HCT116 (cell line): ENCODE measurements at regions not wholly inside any gene's neighbourhood (a gene's known extent, or its start where the extent isn't known, plus 50 kb on each side); places are given as distances from the start of the nearest gene placed in this dataset.

ENCODE experiments used
- ATAC-seq: fragments of 200-7000 bp; cut with Tn5 transposase; 2 replicates; pipeline ENCODE4 v1.9.1; 2020; ENCODE audit warnings: mild to moderate bottlenecking, moderate library complexity
- BruUV-seq: library from RNA; stranded (reverse); fragments of 400-500 nt; replicated peaks from 2 replicates; lab custom pipeline; 2021; lab: Mats Ljungman, UMichigan
- CTCF ChIA-PET: fragments of 300-600 bp; sonication (Branson Sonifier 250); formaldehyde crosslinking; loops from one replicate; lab custom pipeline; 2021; ENCODE audit warnings: antibody characterized with exemption; lab: Charles Lee
- POLR2A ChIA-PET: fragments of 300-600, 350-600 bp; sonication (Branson Sonifier 250); formaldehyde crosslinking; loops from one replicate; lab custom pipeline; 2021; ENCODE audit warnings: antibody characterized with exemption; lab: Charles Lee
- RAD21 ChIA-PET, 2 experiments: fragments of 300-600 bp; sonication (Branson Sonifier 250); formaldehyde crosslinking; loops; one replicate each; lab custom pipeline; 2023; ENCODE audit warnings: low total read pairs in 2 of 2; ENCODE audit not compliant: uncharacterized antibody in 2 of 2, unreplicated experiment in 2 of 2, low non-redundant PET in 1 of 2; lab: Charles Lee
- DNase-seq: peaks from one replicate; pipeline ENCODE4 v3.0.0-alpha.2; 2010; ENCODE audit warnings: low read depth, low spot score
- H2AFZ ChIP-seq: fragments of 200-600 bp; shearing (Covaris generic), sonication (generic); 2 replicates; pipeline ENCODE4 v1.6.1; 2017; ENCODE audit warnings: low read depth, mixed run types, mixed read lengths, antibody characterized with exemption, low read length; ENCODE audit not compliant: poor library complexity, severe bottlenecking
- H3K27ac ChIP-seq: 2 replicates; pipeline ENCODE4 v1.5.1; 2012; ENCODE audit warnings: low read depth, low read length
- H3K27me3 ChIP-seq: fragments of 200-600 bp; sonication (generic); 2 replicates; pipeline ENCODE4 v1.6.1; 2016; ENCODE audit warnings: mixed run types, low read length, mixed read lengths; ENCODE audit not compliant: insufficient read depth
- H3K36me3 ChIP-seq, 2 experiments: fragments of 200-500 bp in 1 of 2; fragments of 200-600 bp in 1 of 2; sonication (Bioruptor generic) in 1 of 2; sonication (generic) in 1 of 2; 2 replicates each; pipeline versions ENCODE4 v1.5.1 to v1.6.1; 2014 to 2016; ENCODE audit warnings: low read length in 2 of 2, inconsistent platforms in 1 of 2, mixed read lengths in 1 of 2, mixed run types in 1 of 2; ENCODE audit not compliant: insufficient read depth in 2 of 2, control insufficient read depth in 1 of 2
- H3K4me1 ChIP-seq, 2 experiments: fragments of 200-600 bp in 1 of 2; sonication (generic) in 1 of 2; 2 replicates each; pipeline versions ENCODE4 v1.5.1 to v1.6.1; 2012 to 2017; ENCODE audit warnings: low read length in 2 of 2, inconsistent platforms in 1 of 2, mild to moderate bottlenecking in 1 of 2, mixed read lengths in 1 of 2, mixed run types in 1 of 2, moderate library complexity in 1 of 2; ENCODE audit not compliant: insufficient read depth in 2 of 2, control insufficient read depth in 1 of 2
- H3K4me2 ChIP-seq: fragments of 200-600 bp; sonication (generic); 2 replicates; pipeline ENCODE4 v1.6.1; 2017; ENCODE audit warnings: mixed run types, low read length, mixed read lengths
- H3K4me3 ChIP-seq, 2 experiments: fragments of 200-600 bp in 1 of 2; sonication (generic) in 1 of 2; replicated peaks in 1 of 2; 2 replicates each; pipeline ENCODE4 v1.5.1; 2011 to 2016; ENCODE audit warnings: low read length in 2 of 2, control low read depth in 1 of 2, low read depth in 1 of 2, mild to moderate bottlenecking in 1 of 2, mixed read lengths in 1 of 2, mixed run types in 1 of 2
- H3K79me2 ChIP-seq: fragments of 200-600 bp; sonication (generic); 2 replicates; pipeline ENCODE4 v1.6.1; 2017; ENCODE audit warnings: mild to moderate bottlenecking, mixed run types, low read length, moderate library complexity, mixed read lengths; ENCODE audit not compliant: insufficient read depth
- H3K9ac ChIP-seq: fragments of 200-600 bp; sonication (generic); 2 replicates; pipeline ENCODE4 v1.6.1; 2016; ENCODE audit warnings: low read length, mixed read lengths
- H3K9me2 ChIP-seq: fragments of 200-600 bp; sonication (generic), shearing (Covaris generic); 2 replicates; pipeline ENCODE4 v1.6.1; 2017; ENCODE audit warnings: mixed run types, mild to moderate bottlenecking, moderate library complexity; ENCODE audit not compliant: insufficient read depth
- H3K9me3 ChIP-seq, 2 experiments: fragments of 200-500 bp in 1 of 2; fragments of 200-600 bp in 1 of 2; sonication (Bioruptor generic) in 1 of 2; sonication (generic) in 1 of 2; 2 replicates each; pipeline ENCODE4 v1.6.1; 2014 to 2017; ENCODE audit warnings: low read length in 2 of 2, mixed read lengths in 2 of 2, inconsistent platforms in 1 of 2, low read depth in 1 of 2, mild to moderate bottlenecking in 1 of 2, mixed run types in 1 of 2, moderate library complexity in 1 of 2; ENCODE audit not compliant: control insufficient read depth in 1 of 2, insufficient read depth in 1 of 2
- H4K20me1 ChIP-seq: fragments of 200-600 bp; sonication (generic), shearing (Covaris generic); 2 replicates; pipeline ENCODE4 v1.6.1; 2017; ENCODE audit warnings: mixed run types, mild to moderate bottlenecking, moderate library complexity; ENCODE audit not compliant: insufficient read depth
- CBX3 ChIP-seq: IDR thresholded peaks from 2 replicates; pipeline ENCODE4 v1.6.1; 2012; ENCODE audit warnings: low read depth
- EGR1 ChIP-seq: IDR thresholded peaks from 2 replicates; pipeline ENCODE4 v1.6.1; 2012; ENCODE audit warnings: low read depth
- ELF1 ChIP-seq: IDR thresholded peaks from 2 replicates; pipeline ENCODE4 v1.6.1; 2012; ENCODE audit warnings: low read depth, borderline replicate concordance
- POLR2A ChIP-seq: IDR thresholded peaks from 2 replicates; pipeline ENCODE4 v1.7.0; 2011; ENCODE audit warnings: borderline replicate concordance; ENCODE audit not compliant: insufficient read depth, insufficient read length; ENCODE audit errors: extremely low read depth
- POLR2AphosphoS5 ChIP-seq: IDR thresholded peaks from 2 replicates; pipeline ENCODE4 v1.6.1; 2011; ENCODE audit warnings: mild to moderate bottlenecking, low read depth, low read length, moderate library complexity
- SIN3A ChIP-seq: IDR thresholded peaks from 2 replicates; pipeline ENCODE4 v1.6.1; 2012; ENCODE audit warnings: low read depth
- SP1 ChIP-seq: IDR thresholded peaks from 2 replicates; pipeline ENCODE4 v1.6.1; 2012; ENCODE audit warnings: low read depth
- YY1 ChIP-seq: IDR thresholded peaks from 2 replicates; pipeline ENCODE4 v1.6.1; 2011; ENCODE audit warnings: low read length, low read depth, moderate library complexity, mild to moderate bottlenecking; ENCODE audit not compliant: insufficient replicate concordance; ENCODE audit errors: extremely low read depth
- ZFX ChIP-seq: fragments of 450-650 bp; IDR thresholded peaks from 2 replicates; pipeline ENCODE4 v1.6.1; 2017
- ZNF274 ChIP-seq: fragments of 200-500 bp; sonication (Bioruptor generic); IDR thresholded peaks from 2 replicates; pipeline ENCODE4 v1.6.1; 2014; ENCODE audit warnings: mild to moderate bottlenecking, low read depth, low read length, inconsistent platforms
- intact Hi-C: fragments of 100-400 bp; cut with micrococcal nuclease; formaldehyde crosslinking; loops from 2 replicates; pipeline ENCODE4 v1.10.0; 2022
- TF ChIP-seq, protein P1 (sequence below): IDR thresholded peaks from 2 replicates; pipeline ENCODE4 v1.6.1; 2012
- TF ChIP-seq, protein P2 (sequence below), 3 experiments: fragments of 200-600 bp in 1 of 3; sonication (generic) in 1 of 3; IDR thresholded peaks in 2 of 3; conservative IDR thresholded peaks in 1 of 3; 2 replicates each; pipeline ENCODE4 v1.5.1; 2012 to 2017; ENCODE audit warnings: low read depth in 2 of 3, low read length in 2 of 3, antibody characterized with exemption in 1 of 3, borderline replicate concordance in 1 of 3, control low read depth in 1 of 3, mild to moderate bottlenecking in 1 of 3, mixed read lengths in 1 of 3, mixed run types in 1 of 3, moderate library complexity in 1 of 3; ENCODE audit not compliant: insufficient read depth in 1 of 3
- TF ChIP-seq, protein P3 (sequence below): IDR thresholded peaks from 2 replicates; pipeline ENCODE4 v1.6.1; 2012; ENCODE audit warnings: low read depth
- TF ChIP-seq, protein P4 (sequence below): IDR thresholded peaks from 2 replicates; pipeline ENCODE4 v1.6.1; 2011; ENCODE audit warnings: mild to moderate bottlenecking, low read length, moderate library complexity; ENCODE audit not compliant: insufficient replicate concordance; ENCODE audit errors: extremely low read depth

DNA sequence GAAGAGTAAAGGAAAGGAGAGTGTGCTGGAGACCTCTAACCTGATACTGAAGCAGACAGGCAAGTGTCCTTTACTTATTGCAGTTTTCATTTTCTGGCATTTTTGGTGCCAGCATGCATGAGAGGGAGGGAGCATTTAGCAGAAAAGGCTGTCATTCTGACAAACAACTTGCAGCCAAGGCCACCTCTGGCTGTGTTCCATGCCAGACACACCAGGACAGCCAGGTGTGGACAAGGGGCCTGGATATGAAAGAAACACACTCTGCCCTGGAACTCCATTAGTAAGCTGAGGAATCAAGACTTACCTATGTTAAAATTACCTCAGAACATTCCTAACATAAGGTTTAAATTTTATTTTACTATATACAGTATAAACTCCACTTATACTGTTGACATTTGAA lies 365.4 kb upstream of the CAMK1G start:
- intact Hi-C loops: no loop called here
- Histone ChIP-seq H3K27me3 (peaks cover 11% of the 10 kb centered on the region; the same call in 1 of the 2 replicates), H3K36me3 (no peaks in the 10 kb centered on the region), H3K9ac (no peak overlapping the region), H3K79me2 (no peaks in the 10 kb centered on the region), H3K4me1 (no peaks in the 10 kb centered on the region), H4K20me1 (no peaks in the 10 kb centered on the region), H2AFZ (no peak overlapping the region), H3K4me2 (no peak overlapping the region), H3K4me3 (no peak overlapping the region), H3K9me3 (no peaks in the 10 kb centered on the region), H3K27ac (no peak overlapping the region), H3K9me2 (no peaks in the 10 kb centered on the region)
- no TSS peak for BruUV-seq
- ChIA-PET RAD21 (no interaction called here), POLR2A (no interaction called here), CTCF (no interaction called here)
- ATAC-seq: no peak
- DNase-seq: no peak
- TF ChIP-seq, protein P1, sequence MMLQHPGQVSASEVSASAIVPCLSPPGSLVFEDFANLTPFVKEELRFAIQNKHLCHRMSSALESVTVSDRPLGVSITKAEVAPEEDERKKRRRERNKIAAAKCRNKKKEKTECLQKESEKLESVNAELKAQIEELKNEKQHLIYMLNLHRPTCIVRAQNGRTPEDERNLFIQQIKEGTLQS: no peak
- TF ChIP-seq SP1 (no peak), ELF1 (no peak), POLR2A (no peak), ZFX (no peak), ZNF274 (no peak), POLR2AphosphoS5 (no peak), EGR1 (no peak)
- TF ChIP-seq, protein P2, sequence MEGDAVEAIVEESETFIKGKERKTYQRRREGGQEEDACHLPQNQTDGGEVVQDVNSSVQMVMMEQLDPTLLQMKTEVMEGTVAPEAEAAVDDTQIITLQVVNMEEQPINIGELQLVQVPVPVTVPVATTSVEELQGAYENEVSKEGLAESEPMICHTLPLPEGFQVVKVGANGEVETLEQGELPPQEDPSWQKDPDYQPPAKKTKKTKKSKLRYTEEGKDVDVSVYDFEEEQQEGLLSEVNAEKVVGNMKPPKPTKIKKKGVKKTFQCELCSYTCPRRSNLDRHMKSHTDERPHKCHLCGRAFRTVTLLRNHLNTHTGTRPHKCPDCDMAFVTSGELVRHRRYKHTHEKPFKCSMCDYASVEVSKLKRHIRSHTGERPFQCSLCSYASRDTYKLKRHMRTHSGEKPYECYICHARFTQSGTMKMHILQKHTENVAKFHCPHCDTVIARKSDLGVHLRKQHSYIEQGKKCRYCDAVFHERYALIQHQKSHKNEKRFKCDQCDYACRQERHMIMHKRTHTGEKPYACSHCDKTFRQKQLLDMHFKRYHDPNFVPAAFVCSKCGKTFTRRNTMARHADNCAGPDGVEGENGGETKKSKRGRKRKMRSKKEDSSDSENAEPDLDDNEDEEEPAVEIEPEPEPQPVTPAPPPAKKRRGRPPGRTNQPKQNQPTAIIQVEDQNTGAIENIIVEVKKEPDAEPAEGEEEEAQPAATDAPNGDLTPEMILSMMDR (IDR thresholded peaks at IDR 0.05 in 2 of 3, conservative IDR thresholded peaks at IDR 0.05 in 1 of 3; ENCODE audit: borderline replicate concordance in 1 of 3, insufficient read depth in 1 of 3, low read depth in 2 of 3, low read length in 2 of 3): no peak

DNA sequence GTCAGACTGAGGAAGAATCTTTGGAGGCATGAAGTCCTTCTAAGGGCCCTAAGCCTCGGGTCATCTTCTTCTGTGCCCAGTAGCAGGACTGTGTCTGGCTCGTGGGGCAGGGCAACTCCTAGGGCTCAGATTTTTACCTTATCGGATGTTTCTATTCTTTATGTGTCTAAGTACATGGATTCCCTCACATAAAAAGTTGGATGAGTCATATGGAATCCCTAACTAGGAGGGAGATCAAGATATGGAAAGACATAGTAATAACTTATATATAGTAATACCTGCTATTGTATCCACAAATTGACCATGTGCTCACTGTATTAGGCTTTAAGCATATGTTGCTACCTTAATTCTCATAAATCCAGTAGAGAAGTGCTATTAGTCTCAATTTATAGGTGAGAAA lies 364.5 kb upstream of the CAMK1G start:
- no TSS peak for BruUV-seq
- H3K79me2 ChIP-seq: no peaks in the 10 kb centered on the region
- no peaks in the 10 kb centered on the region for H3K9me2 ChIP-seq
- ChIA-PET POLR2A (no interaction called here), CTCF (no interaction called here), RAD21 (no interaction called here)
- no peak overlapping the region for H3K4me3 ChIP-seq
- H3K36me3 ChIP-seq: no peaks in the 10 kb centered on the region
- no peak overlapping the region for H3K4me2 ChIP-seq
- DNase-seq: no peak
- peaks cover 11% of the 10 kb centered on the region; the same call in 1 of the 2 replicates for H3K27me3 ChIP-seq
- no peak overlapping the region for H2AFZ ChIP-seq
- no peaks in the 10 kb centered on the region for H3K9me3 ChIP-seq
- intact Hi-C loops: no loop called here
- ATAC-seq: no peak
- no peaks in the 10 kb centered on the region for H4K20me1 ChIP-seq
- H3K9ac ChIP-seq: no peak overlapping the region
- no peaks in the 10 kb centered on the region for H3K4me1 ChIP-seq
- H3K27ac ChIP-seq: no peak overlapping the region
- TF ChIP-seq, protein P3, sequence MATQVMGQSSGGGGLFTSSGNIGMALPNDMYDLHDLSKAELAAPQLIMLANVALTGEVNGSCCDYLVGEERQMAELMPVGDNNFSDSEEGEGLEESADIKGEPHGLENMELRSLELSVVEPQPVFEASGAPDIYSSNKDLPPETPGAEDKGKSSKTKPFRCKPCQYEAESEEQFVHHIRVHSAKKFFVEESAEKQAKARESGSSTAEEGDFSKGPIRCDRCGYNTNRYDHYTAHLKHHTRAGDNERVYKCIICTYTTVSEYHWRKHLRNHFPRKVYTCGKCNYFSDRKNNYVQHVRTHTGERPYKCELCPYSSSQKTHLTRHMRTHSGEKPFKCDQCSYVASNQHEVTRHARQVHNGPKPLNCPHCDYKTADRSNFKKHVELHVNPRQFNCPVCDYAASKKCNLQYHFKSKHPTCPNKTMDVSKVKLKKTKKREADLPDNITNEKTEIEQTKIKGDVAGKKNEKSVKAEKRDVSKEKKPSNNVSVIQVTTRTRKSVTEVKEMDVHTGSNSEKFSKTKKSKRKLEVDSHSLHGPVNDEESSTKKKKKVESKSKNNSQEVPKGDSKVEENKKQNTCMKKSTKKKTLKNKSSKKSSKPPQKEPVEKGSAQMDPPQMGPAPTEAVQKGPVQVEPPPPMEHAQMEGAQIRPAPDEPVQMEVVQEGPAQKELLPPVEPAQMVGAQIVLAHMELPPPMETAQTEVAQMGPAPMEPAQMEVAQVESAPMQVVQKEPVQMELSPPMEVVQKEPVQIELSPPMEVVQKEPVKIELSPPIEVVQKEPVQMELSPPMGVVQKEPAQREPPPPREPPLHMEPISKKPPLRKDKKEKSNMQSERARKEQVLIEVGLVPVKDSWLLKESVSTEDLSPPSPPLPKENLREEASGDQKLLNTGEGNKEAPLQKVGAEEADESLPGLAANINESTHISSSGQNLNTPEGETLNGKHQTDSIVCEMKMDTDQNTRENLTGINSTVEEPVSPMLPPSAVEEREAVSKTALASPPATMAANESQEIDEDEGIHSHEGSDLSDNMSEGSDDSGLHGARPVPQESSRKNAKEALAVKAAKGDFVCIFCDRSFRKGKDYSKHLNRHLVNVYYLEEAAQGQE: no peak
- TF ChIP-seq CBX3: no peak
- TF ChIP-seq SIN3A: no peak
- TF ChIP-seq POLR2AphosphoS5: no peak
- TF ChIP-seq, protein P4, sequence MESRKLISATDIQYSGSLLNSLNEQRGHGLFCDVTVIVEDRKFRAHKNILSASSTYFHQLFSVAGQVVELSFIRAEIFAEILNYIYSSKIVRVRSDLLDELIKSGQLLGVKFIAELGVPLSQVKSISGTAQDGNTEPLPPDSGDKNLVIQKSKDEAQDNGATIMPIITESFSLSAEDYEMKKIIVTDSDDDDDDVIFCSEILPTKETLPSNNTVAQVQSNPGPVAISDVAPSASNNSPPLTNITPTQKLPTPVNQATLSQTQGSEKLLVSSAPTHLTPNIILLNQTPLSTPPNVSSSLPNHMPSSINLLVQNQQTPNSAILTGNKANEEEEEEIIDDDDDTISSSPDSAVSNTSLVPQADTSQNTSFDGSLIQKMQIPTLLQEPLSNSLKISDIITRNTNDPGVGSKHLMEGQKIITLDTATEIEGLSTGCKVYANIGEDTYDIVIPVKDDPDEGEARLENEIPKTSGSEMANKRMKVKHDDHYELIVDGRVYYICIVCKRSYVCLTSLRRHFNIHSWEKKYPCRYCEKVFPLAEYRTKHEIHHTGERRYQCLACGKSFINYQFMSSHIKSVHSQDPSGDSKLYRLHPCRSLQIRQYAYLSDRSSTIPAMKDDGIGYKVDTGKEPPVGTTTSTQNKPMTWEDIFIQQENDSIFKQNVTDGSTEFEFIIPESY: no peak
- TF ChIP-seq YY1: no peak
- no peak for TF ChIP-seq ZFX
